ENCODE measurements at regions not wholly inside any gene's neighbourhood (a gene's known extent, or its start where the extent isn't known, plus 50 kb on each side); places are given as distances from the start of the nearest gene placed in this dataset.

GRCh38 chr3:43902415-43902814 lies 211.7 kb downstream of the ABHD5 start:
- no peak for TF ChIP-seq CTCF (IDR thresholded peaks at IDR 0.05)

- no peak for TF ChIP-seq CTCF (IDR thresholded peaks at IDR 0.05)
Measured at GRCh38 chr3:43905157-43905556, 214.4 kb downstream of the ABHD5 start.

- no peak for TF ChIP-seq CTCF (IDR thresholded peaks at IDR 0.05)
Measured at GRCh38 chr3:43906849-43907507, 216.2 kb downstream of the ABHD5 start.

GRCh38 chr3:43907508-43907858 lies 216.7 kb downstream of the ABHD5 start:
- no peak for TF ChIP-seq CTCF (IDR thresholded peaks at IDR 0.05)

- no peak for TF ChIP-seq CTCF (IDR thresholded peaks at IDR 0.05)
Measured at GRCh38 chr3:43908456-43908855, 217.7 kb downstream of the ABHD5 start.

GRCh38 chr3:43909149-43909548 lies 218.4 kb downstream of the ABHD5 start:
- no peak for TF ChIP-seq CTCF (IDR thresholded peaks at IDR 0.05)

GRCh38 chr3:43910750-43911149 lies 220.0 kb downstream of the ABHD5 start:
- no peak for TF ChIP-seq CTCF (IDR thresholded peaks at IDR 0.05)
